PC-9 (cell line): ENCODE measurements at regions not wholly inside any gene's neighbourhood (a gene's known extent, or its start where the extent isn't known, plus 50 kb on each side); places are given as distances from the start of the nearest gene placed in this dataset.

ENCODE experiments used
- CTCF ChIP-seq: fragments of 200-600 bp; sonication (generic); conservative IDR thresholded peaks from 2 replicates; pipeline ENCODE4 v1.6.1; 2017; ENCODE audit warnings: mixed run types, antibody characterized with exemption, mild to moderate bottlenecking, moderate library complexity
- EZH2 ChIP-seq: fragments of 200-600 bp; sonication (generic); IDR thresholded peaks from 2 replicates; pipeline ENCODE4 v1.8.0; 2017; ENCODE audit warnings: antibody characterized with exemption, low read depth

DNA sequence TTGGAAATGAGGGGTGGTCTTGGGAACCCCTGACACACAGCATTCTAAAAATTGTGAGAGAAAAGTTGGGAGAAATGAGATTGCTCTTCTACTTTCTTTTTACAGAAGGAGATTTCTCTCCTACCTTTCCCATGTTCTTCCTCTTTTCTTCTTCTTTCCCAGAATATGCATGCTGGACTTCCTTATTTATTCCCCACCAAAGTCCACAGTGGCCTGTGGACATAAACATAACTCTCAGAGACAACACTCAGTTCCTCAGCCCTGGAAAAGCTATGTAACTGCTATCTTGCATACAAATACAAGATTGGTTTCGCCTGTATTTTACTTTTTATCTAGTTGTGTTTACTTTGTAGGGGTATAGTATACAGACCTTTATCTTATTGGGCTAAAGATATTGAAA is 54.6 kb upstream of the C1GALT1 start:
- TF ChIP-seq CTCF (no peak), EZH2 (no peak)
